ENCODE measurements at regions not wholly inside any gene's neighbourhood (a gene's known extent, or its start where the extent isn't known, plus 50 kb on each side); places are given as distances from the start of the nearest gene placed in this dataset.

DNA sequence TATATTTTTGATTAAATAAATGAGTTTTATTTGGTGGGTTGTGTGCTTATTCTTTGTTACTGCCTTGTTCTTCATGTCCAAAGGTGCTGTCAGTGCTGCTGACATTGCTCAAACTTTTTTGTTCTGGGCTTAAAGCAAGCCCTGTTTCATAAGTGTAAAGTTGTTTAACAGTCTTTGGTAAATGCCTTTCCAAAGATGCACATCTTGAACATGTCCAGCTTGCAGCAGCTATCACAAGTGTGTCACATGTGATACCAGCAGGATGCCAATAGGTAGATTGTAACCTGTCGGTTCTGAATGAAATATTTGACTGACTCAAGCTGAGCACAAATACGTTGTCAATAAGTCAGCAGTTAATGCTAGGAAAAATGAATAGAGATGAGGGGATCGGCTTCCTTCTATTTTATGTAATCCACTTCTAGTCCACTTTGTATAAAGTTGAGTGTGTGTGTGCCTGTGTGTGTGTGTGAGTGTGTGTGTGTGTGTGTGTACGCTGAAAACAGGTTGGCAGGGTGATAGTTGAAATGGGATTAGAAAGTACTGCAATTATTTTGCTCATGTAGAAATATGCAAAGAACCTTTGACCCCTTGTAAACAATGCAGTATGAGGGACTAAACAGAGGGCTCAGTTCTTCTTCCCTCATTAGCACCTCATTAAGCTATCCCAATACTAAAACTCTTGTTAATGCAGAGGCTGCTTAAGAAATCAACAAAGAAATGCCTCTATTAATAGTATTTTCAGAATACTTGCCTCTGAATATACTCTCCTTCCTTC lies 986.5 kb downstream of the TUSC7 start:
- no peak for ATAC-seq (ENCODE audit: insufficient read depth, low read depth)
- Histone ChIP-seq H3K9ac (ENCODE audit: low read depth, low read length) (no peak overlapping the region), H2AFZ (ENCODE audit: low read depth, low read length) (no peak overlapping the region), H3K4me3 (ENCODE audit: low read depth in 1 of 2, low read length in 2 of 2) (no peak overlapping the region), H3K27me3 (ENCODE audit: insufficient read depth, low read length, poor library complexity) (no peaks in the 10 kb centered on the region), H4K20me1 (ENCODE audit: insufficient read depth, low read length) (no peaks in the 10 kb centered on the region), H3K4me2 (ENCODE audit: insufficient read depth, low read length) (no peak overlapping the region), H3K36me3 (ENCODE audit: insufficient read depth, low read length) (no peaks in the 10 kb centered on the region), H3K4me1 (ENCODE audit: insufficient read depth, low read length) (no peaks in the 10 kb centered on the region), H3K9me3 (ENCODE audit: insufficient read depth, low read length, severe bottlenecking) (no peaks in the 10 kb centered on the region), H3K27ac (ENCODE audit: low read length) (no peak overlapping the region), H3K79me2 (ENCODE audit: insufficient read depth, low read length) (no peaks in the 10 kb centered on the region)
- DNase-seq, result no peak
- TF ChIP-seq EZH2 (IDR thresholded peaks at IDR 0.05; ENCODE audit: borderline replicate concordance, low read depth, low read length, severe bottlenecking), result no peak
- TF ChIP-seq, protein P1, sequence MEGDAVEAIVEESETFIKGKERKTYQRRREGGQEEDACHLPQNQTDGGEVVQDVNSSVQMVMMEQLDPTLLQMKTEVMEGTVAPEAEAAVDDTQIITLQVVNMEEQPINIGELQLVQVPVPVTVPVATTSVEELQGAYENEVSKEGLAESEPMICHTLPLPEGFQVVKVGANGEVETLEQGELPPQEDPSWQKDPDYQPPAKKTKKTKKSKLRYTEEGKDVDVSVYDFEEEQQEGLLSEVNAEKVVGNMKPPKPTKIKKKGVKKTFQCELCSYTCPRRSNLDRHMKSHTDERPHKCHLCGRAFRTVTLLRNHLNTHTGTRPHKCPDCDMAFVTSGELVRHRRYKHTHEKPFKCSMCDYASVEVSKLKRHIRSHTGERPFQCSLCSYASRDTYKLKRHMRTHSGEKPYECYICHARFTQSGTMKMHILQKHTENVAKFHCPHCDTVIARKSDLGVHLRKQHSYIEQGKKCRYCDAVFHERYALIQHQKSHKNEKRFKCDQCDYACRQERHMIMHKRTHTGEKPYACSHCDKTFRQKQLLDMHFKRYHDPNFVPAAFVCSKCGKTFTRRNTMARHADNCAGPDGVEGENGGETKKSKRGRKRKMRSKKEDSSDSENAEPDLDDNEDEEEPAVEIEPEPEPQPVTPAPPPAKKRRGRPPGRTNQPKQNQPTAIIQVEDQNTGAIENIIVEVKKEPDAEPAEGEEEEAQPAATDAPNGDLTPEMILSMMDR (IDR thresholded peaks at IDR 0.05; ENCODE audit: borderline replicate concordance, extremely low read depth, low read length, poor library complexity, severe bottlenecking), result no peak

- DNase-seq (no peak), ATAC-seq (ENCODE audit: insufficient read depth, low read depth) (no peak)
- no peak overlapping the region for H3K27ac ChIP-seq (ENCODE audit: low read length)
- no peak overlapping the region for H3K4me2 ChIP-seq (ENCODE audit: insufficient read depth, low read length)
- no peak overlapping the region for H3K4me3 ChIP-seq (ENCODE audit: low read depth in 1 of 2, low read length in 2 of 2)
- no peak overlapping the region for H2AFZ ChIP-seq (ENCODE audit: low read depth, low read length)
- no peaks in the 10 kb centered on the region for H3K79me2 ChIP-seq (ENCODE audit: insufficient read depth, low read length)
- H3K9ac ChIP-seq (ENCODE audit: low read depth, low read length), result no peak overlapping the region
- no peaks in the 10 kb centered on the region for H3K36me3 ChIP-seq (ENCODE audit: insufficient read depth, low read length)
- H3K9me3 ChIP-seq (ENCODE audit: insufficient read depth, low read length, severe bottlenecking), result no peaks in the 10 kb centered on the region
- H3K4me1 ChIP-seq (ENCODE audit: insufficient read depth, low read length), result no peaks in the 10 kb centered on the region
- H4K20me1 ChIP-seq (ENCODE audit: insufficient read depth, low read length), result no peaks in the 10 kb centered on the region
- TF ChIP-seq, protein P1 (IDR thresholded peaks at IDR 0.05; ENCODE audit: borderline replicate concordance, extremely low read depth, low read length, poor library complexity, severe bottlenecking), result no peak
- no peak for TF ChIP-seq EZH2 (IDR thresholded peaks at IDR 0.05; ENCODE audit: borderline replicate concordance, low read depth, low read length, severe bottlenecking)
- H3K27me3 ChIP-seq (ENCODE audit: insufficient read depth, low read length, poor library complexity), result no peaks in the 10 kb centered on the region
Measured at GRCh38 chr3:117696851-117697407, 987.4 kb downstream of the TUSC7 start.

DNA sequence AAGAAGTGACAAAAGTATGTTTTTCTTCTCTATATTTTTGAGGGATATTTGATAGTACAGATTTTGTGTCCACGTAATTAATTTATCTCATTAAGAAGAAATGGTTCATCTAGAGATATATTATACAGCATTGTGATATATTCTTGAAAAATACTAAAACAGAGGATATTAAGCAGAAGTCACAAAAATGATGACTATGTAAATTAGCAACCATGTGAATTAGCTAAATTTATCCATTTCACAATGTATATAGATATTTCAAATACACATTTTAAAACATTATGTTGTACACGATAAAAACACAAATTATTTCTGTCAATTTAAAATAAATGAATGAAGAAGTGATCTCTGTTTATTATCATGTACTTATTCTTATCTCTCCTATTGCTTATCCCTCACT lies 989.5 kb downstream of the TUSC7 start:
- no peaks in the 10 kb centered on the region for H3K9me3 ChIP-seq (ENCODE audit: insufficient read depth, low read length, severe bottlenecking)
- H3K9ac ChIP-seq (ENCODE audit: low read depth, low read length), result no peak overlapping the region
- no peaks in the 10 kb centered on the region for H3K4me1 ChIP-seq (ENCODE audit: insufficient read depth, low read length)
- H3K36me3 ChIP-seq (ENCODE audit: insufficient read depth, low read length), result no peaks in the 10 kb centered on the region
- no peak overlapping the region for H3K27ac ChIP-seq (ENCODE audit: low read length)
- H4K20me1 ChIP-seq (ENCODE audit: insufficient read depth, low read length), result no peaks in the 10 kb centered on the region
- no peak for DNase-seq
- TF ChIP-seq EZH2 (IDR thresholded peaks at IDR 0.05; ENCODE audit: borderline replicate concordance, low read depth, low read length, severe bottlenecking), result no peak
- TF ChIP-seq, protein P1 (IDR thresholded peaks at IDR 0.05; ENCODE audit: borderline replicate concordance, extremely low read depth, low read length, poor library complexity, severe bottlenecking), result no peak
- H2AFZ ChIP-seq (ENCODE audit: low read depth, low read length), result no peak overlapping the region
- no peaks in the 10 kb centered on the region for H3K79me2 ChIP-seq (ENCODE audit: insufficient read depth, low read length)
- H3K4me3 ChIP-seq (ENCODE audit: low read depth in 1 of 2, low read length in 2 of 2), result no peak overlapping the region
- H3K27me3 ChIP-seq (ENCODE audit: insufficient read depth, low read length, poor library complexity), result no peaks in the 10 kb centered on the region
- ATAC-seq (ENCODE audit: insufficient read depth, low read depth), result no peak
- H3K4me2 ChIP-seq (ENCODE audit: insufficient read depth, low read length), result no peak overlapping the region
